HepG2 (cell line): ENCODE measurements at regions not wholly inside any gene's neighbourhood (a gene's known extent, or its start where the extent isn't known, plus 50 kb on each side); places are given as distances from the start of the nearest gene placed in this dataset.
A peak's percentile ranks its signal among the peaks of the same experiment; 100 is the strongest.

Experiments used
- ATAC-seq: fragments of 200-7000 bp; cut with Tn5 transposase; 3 replicates; pipeline ENCODE4 v1.9.1; 2020; ENCODE audit warnings: mild to moderate bottlenecking, moderate library complexity
- BruUV-seq: library from RNA; stranded (reverse); fragments of 400-500 nt; replicated peaks from 2 replicates; lab custom pipeline; 2021; lab: Mats Ljungman, UMichigan
- CTCF ChIA-PET: fragments of 300-600 bp; formaldehyde crosslinking; extraction: SDS; loops from one replicate; lab custom pipeline; 2021; ENCODE audit warnings: low total read pairs, inconsistent platforms, low intra/inter-chr PET ratio; lab: Yijun Ruan, JAX
- POLR2A ChIA-PET: fragments of 350-600 bp; sonication (Branson Sonifier 250); formaldehyde crosslinking; loops from one replicate; lab custom pipeline; 2020; ENCODE audit warnings: antibody characterized with exemption, inconsistent platforms; lab: Yijun Ruan, JAX
- DNase-seq: peaks from one replicate; pipeline ENCODE4 v3.0.0-alpha.2; 2015; ENCODE audit warnings: low spot score
- FAIRE-seq: peaks from 3 replicates; lab custom pipeline; 2011; peaks lifted over from hg19 to GRCh38; lab: Jason Lieb, UNC
- H2AFZ ChIP-seq: one replicate; pipeline ENCODE4 v1.6.1; 2011; ENCODE audit warnings: low read length, inconsistent platforms
- H3K27ac ChIP-seq: fragments of 300-600 bp; 3 replicates; pipeline ENCODE4 v1.8.0; 2011; ENCODE audit warnings: mixed run types, mild to moderate bottlenecking, mixed read lengths, low read length, inconsistent platforms; ENCODE audit not compliant: insufficient read depth; ENCODE audit errors: extremely low read length
- H3K27me3 ChIP-seq, 2 experiments: fragments of 200-600 bp in 1 of 2; 2 replicates in 1 of 2; 3 replicates in 1 of 2; pipeline versions ENCODE4 v1.6.0 to v1.8.0; 2011; ENCODE audit warnings: low read length in 2 of 2, mild to moderate bottlenecking in 2 of 2, moderate library complexity in 2 of 2, inconsistent platforms in 1 of 2; ENCODE audit not compliant: insufficient read depth in 2 of 2, control insufficient read depth in 1 of 2
- H3K36me3 ChIP-seq, 2 experiments: fragments of 200-600 bp in 1 of 2; replicated peaks in 1 of 2; 2 replicates in 1 of 2; 3 replicates in 1 of 2; pipeline versions ENCODE4 v1.5.1 to v1.8.0; 2011; ENCODE audit warnings: low read length in 2 of 2, inconsistent platforms in 1 of 2; ENCODE audit not compliant: insufficient read depth in 2 of 2, control insufficient read depth in 1 of 2
- H3K4me1 ChIP-seq: 2 replicates; pipeline ENCODE4 v1.5.1; 2012; ENCODE audit warnings: low read length, inconsistent platforms; ENCODE audit not compliant: insufficient read depth
- H3K4me2 ChIP-seq: 2 replicates; pipeline ENCODE4 v1.6.0; 2011; ENCODE audit warnings: low read depth, low read length, inconsistent platforms
- H3K4me3 ChIP-seq, 3 experiments: fragments of 200-600 bp in 1 of 3; sonication (generic), shearing (Covaris generic) in 1 of 3; replicated peaks in 1 of 3; 2 replicates each; pipeline ENCODE4 v1.5.1; 2011 to 2016; ENCODE audit warnings: low read length in 3 of 3, inconsistent platforms in 2 of 3, low read depth in 2 of 3, mild to moderate bottlenecking in 2 of 3, control low read depth in 1 of 3, mixed read lengths in 1 of 3; ENCODE audit not compliant: insufficient read depth in 1 of 3
- H3K79me2 ChIP-seq: one replicate; pipeline ENCODE4 v1.6.1; 2011; ENCODE audit warnings: low read length, inconsistent platforms; ENCODE audit not compliant: insufficient read depth
- H3K9ac ChIP-seq: 2 replicates; pipeline ENCODE4 v1.6.0; 2011; ENCODE audit warnings: mild to moderate bottlenecking, low read depth, low read length, inconsistent platforms; ENCODE audit not compliant: insufficient read depth
- H3K9me3 ChIP-seq: 2 replicates; pipeline ENCODE4 v1.5.1; 2012; ENCODE audit warnings: mild to moderate bottlenecking, low read length
- H4K20me1 ChIP-seq: 2 replicates; pipeline ENCODE4 v1.6.0; 2011; ENCODE audit warnings: inconsistent platforms, mild to moderate bottlenecking, low read length, moderate library complexity; ENCODE audit not compliant: insufficient read depth
- BATF2 ChIP-seq: sonication (generic); formaldehyde crosslinking; IDR thresholded peaks from 2 replicates; pipeline ENCODE4 v1.8.0; 2022; ENCODE audit warnings: mild to moderate bottlenecking, missing genetic modification reagents, moderate library complexity
- IRF2 ChIP-seq: IDR thresholded peaks from 2 replicates; pipeline ENCODE4 v1.6.1; 2018; ENCODE audit warnings: missing genetic modification reagents, missing compliant biosample characterization
- MAFK ChIP-seq, 2 experiments: IDR thresholded peaks in 1 of 2; conservative IDR thresholded peaks in 1 of 2; 2 replicates each; pipeline ENCODE4 v1.6.1; 2011; ENCODE audit warnings: improper control_type of control experiment in 2 of 2, low read length in 2 of 2
- NR1H2 ChIP-seq: sonication (generic); formaldehyde crosslinking; IDR thresholded peaks from 2 replicates; pipeline ENCODE4 v1.8.1; 2022; ENCODE audit warnings: low read depth, missing genetic modification reagents, borderline replicate concordance
- NR2C2 ChIP-seq: sonication (generic); formaldehyde crosslinking; IDR thresholded peaks from 2 replicates; pipeline ENCODE4 v1.4.0; 2020; ENCODE audit warnings: missing genetic modification reagents, mild to moderate bottlenecking, moderate library complexity, borderline replicate concordance
- PLRG1 ChIP-seq: fragments of 450-650 bp; conservative IDR thresholded peaks from 2 replicates; pipeline ENCODE4 v1.6.1; 2016
- SAP130 ChIP-seq: IDR thresholded peaks from 2 replicates; pipeline ENCODE4 v1.6.1; 2016; ENCODE audit warnings: low read depth
- SMYD3 ChIP-seq: sonication (generic); formaldehyde crosslinking; IDR thresholded peaks from 2 replicates; pipeline ENCODE4 v1.8.1; 2023; ENCODE audit warnings: mild to moderate bottlenecking, missing genetic modification reagents
- STAT5B ChIP-seq: sonication (generic); formaldehyde crosslinking; IDR thresholded peaks from 2 replicates; pipeline ENCODE4 v1.4.0; 2020; ENCODE audit warnings: missing genetic modification reagents
- ZBTB21 ChIP-seq: sonication (generic); formaldehyde crosslinking; IDR thresholded peaks from 2 replicates; pipeline ENCODE4 v1.4.0; 2020; ENCODE audit warnings: missing genetic modification reagents
- ZNF20 ChIP-seq: sonication (generic); formaldehyde crosslinking; IDR thresholded peaks from 2 replicates; pipeline ENCODE4 v1.4.0; 2020; ENCODE audit warnings: mild to moderate bottlenecking, moderate library complexity, missing genetic modification reagents
- ZNF30 ChIP-seq: sonication (generic); formaldehyde crosslinking; IDR thresholded peaks from 2 replicates; pipeline ENCODE4 v1.5.0; 2020; ENCODE audit warnings: mild to moderate bottlenecking, missing genetic modification reagents
- ZSCAN25 ChIP-seq: sonication (generic); formaldehyde crosslinking; IDR thresholded peaks from 2 replicates; pipeline ENCODE4 v1.8.0; 2022; ENCODE audit warnings: mild to moderate bottlenecking, missing genetic modification reagents
- in situ Hi-C: cut with HindIII; loops from 2 replicates; pipeline ENCODE4 v1.10.0; 2017; ENCODE audit warnings: low pct_unique_long_range_greater_than_20kb; ENCODE audit not compliant: extremely low pct_ligation_motif_present
- intact Hi-C: fragments of 100-400 bp; cut with micrococcal nuclease; formaldehyde crosslinking; loops from one replicate; pipeline ENCODE4 v1.10.0; 2022; ENCODE audit not compliant: unreplicated experiment

- TF ChIP-seq ZNF30 (CRISPR knock-in tag) = no peak
- TF ChIP-seq ZBTB21 (CRISPR knock-in tag) = no peak
- no peak for TF ChIP-seq ZSCAN25 (CRISPR knock-in tag)
- no peak for TF ChIP-seq SMYD3 (CRISPR knock-in tag)
- TF ChIP-seq ZNF20 (CRISPR knock-in tag) = no peak
- no peak for TF ChIP-seq BATF2 (CRISPR knock-in tag)
These were observed 639.6 kb downstream of the SMARCA1 start (continued) for GRCh38 chrX:128883650-128884049.

- TF ChIP-seq NR2C2 (no peak), MAFK (conservative IDR thresholded peaks at IDR 0.05 in 1 of 2, IDR thresholded peaks at IDR 0.05 in 1 of 2; ENCODE audit: low read length in 2 of 2) (peak in 1 of 2 experiments; percentile 54; a peak in 2 of 4 replicates), NR1H2 (CRISPR knock-in tag) (no peak), IRF2 (CRISPR knock-in tag) (no peak), PLRG1 (no peak), STAT5B (CRISPR knock-in tag) (no peak), SAP130 (CRISPR knock-in tag) (no peak)
- Histone ChIP-seq H2AFZ (no peak overlapping the region), H3K4me1 (no peaks in the 10 kb centered on the region), H4K20me1 (no peaks in the 10 kb centered on the region), H3K9ac (no peak overlapping the region), H3K4me3 (no peak overlapping the region), H3K27ac (no peak overlapping the region), H3K27me3 (no peaks in the 10 kb centered on the region), H3K79me2 (no peaks in the 10 kb centered on the region), H3K36me3 (no peaks in the 10 kb centered on the region), H3K9me3 (no peaks in the 10 kb centered on the region), H3K4me2 (no peak overlapping the region)
- intact Hi-C loops = no loop called here
- DNase-seq = no peak
- ChIA-PET POLR2A (no interaction called here), CTCF (no interaction called here)
- no TSS peak for BruUV-seq
- in situ Hi-C loops = no loop called here
- no peak for FAIRE-seq
- ATAC-seq = no peak
These were observed 652.9 kb downstream of the SMARCA1 start for GRCh38 chrX:128870361-128870760.
